A549 (cell line): ENCODE measurements at regions not wholly inside any gene's neighbourhood (a gene's known extent, or its start where the extent isn't known, plus 50 kb on each side); places are given as distances from the start of the nearest gene placed in this dataset.

ENCODE experiments used
- ATAC-seq, 2 experiments: fragments of 200-7000 bp in 1 of 2; fragments of >200 bp in 1 of 2; cut with Nextera tagmentation in 1 of 2; cut with Tn5 transposase in 1 of 2; 3 replicates each; pipeline versions ENCODE4 v1.8.0 to v1.9.1; 2018 to 2020; ENCODE audit warnings: mild to moderate bottlenecking in 1 of 2, moderate library complexity in 1 of 2
- CTCF ChIA-PET: fragments of 300-600 bp; sonication (Branson Sonifier 250); formaldehyde crosslinking; extraction: SDS; loops from one replicate; lab custom pipeline; 2021; ENCODE audit warnings: antibody characterized with exemption, inconsistent platforms; lab: Yijun Ruan, JAX
- POLR2A ChIA-PET: fragments of 350-600 bp; formaldehyde crosslinking; extraction: SDS; loops from one replicate; lab custom pipeline; 2021; ENCODE audit warnings: antibody characterized with exemption, inconsistent platforms; lab: Yijun Ruan, JAX
- DNase-seq, 2 experiments: peaks; one replicate each; pipeline versions ENCODE4 v3.0.0 to v3.0.0-alpha.2; 2011 to 2016; ENCODE audit warnings: low read depth in 1 of 2, low spot score in 1 of 2
- FAIRE-seq: peaks from 2 replicates; lab custom pipeline; 2011; peaks lifted over from hg19 to GRCh38; lab: Jason Lieb, UNC
- H3K27ac ChIP-seq, 2 experiments: fragments of >200 bp; sonication (Bioruptor Twin); formaldehyde crosslinking; 3 replicates each; pipeline ENCODE4 v1.5.1; 2016 to 2017
- H3K4me1 ChIP-seq: fragments of >200 bp; sonication (Bioruptor Twin); formaldehyde crosslinking; 3 replicates; pipeline ENCODE4 v1.6.1; 2016
- H3K4me2 ChIP-seq: fragments of >200 bp; sonication (Bioruptor Twin); formaldehyde crosslinking; 3 replicates; pipeline ENCODE4 v1.6.1; 2016
- H3K4me3 ChIP-seq: fragments of >200 bp; sonication (Bioruptor Twin); formaldehyde crosslinking; 3 replicates; pipeline ENCODE4 v1.5.1; 2016
- H3K9me3 ChIP-seq: fragments of >200 bp; sonication (Bioruptor Twin); formaldehyde crosslinking; 3 replicates; pipeline ENCODE4 v1.6.1; 2016
- BHLHE40 ChIP-seq: IDR thresholded peaks from 2 replicates; pipeline ENCODE4 v1.6.1; 2012; ENCODE audit warnings: low read depth, low read length, inconsistent platforms
- CBX2 ChIP-seq: fragments of 200-600 bp; sonication (generic); IDR thresholded peaks from 2 replicates; pipeline ENCODE4 v1.6.1; 2016; ENCODE audit warnings: low read depth, mild to moderate bottlenecking, borderline replicate concordance
- CHD4 ChIP-seq: fragments of 200-600 bp; sonication (generic); IDR thresholded peaks from 2 replicates; pipeline ENCODE4 v1.6.1; 2016; ENCODE audit warnings: antibody characterized with exemption, mild to moderate bottlenecking, borderline replicate concordance
- CTCF ChIP-seq: fragments of >200 bp; sonication (Bioruptor Twin); formaldehyde crosslinking; IDR thresholded peaks from 3 replicates; pipeline ENCODE4 v1.5.1; 2016
- EHMT2 ChIP-seq: fragments of 200-600 bp; sonication (generic); IDR thresholded peaks from 2 replicates; pipeline ENCODE4 v1.6.1; 2016; ENCODE audit warnings: antibody characterized with exemption, low read depth, mild to moderate bottlenecking, moderate library complexity
- EP300 ChIP-seq, 2 experiments: fragments of >200 bp; sonication (Bioruptor Twin); formaldehyde crosslinking; IDR thresholded peaks; 2 replicates in 1 of 2; 3 replicates in 1 of 2; pipeline ENCODE4 v1.6.1; 2016 to 2017
- ESRRA ChIP-seq: fragments of 150-350 bp; IDR thresholded peaks from 2 replicates; pipeline ENCODE4 v1.6.1; 2014; ENCODE audit warnings: mild to moderate bottlenecking, low read length, borderline replicate concordance
- FOXS1 ChIP-seq: fragments of 250-450 bp; sonication (Bioruptor Pico); IDR thresholded peaks from 2 replicates; pipeline ENCODE4 v1.5.0; 2020; ENCODE audit warnings: mild to moderate bottlenecking, moderate library complexity
- GATA3 ChIP-seq: IDR thresholded peaks from 2 replicates; pipeline ENCODE4 v1.6.1; 2012; ENCODE audit warnings: borderline replicate concordance
- HEYL ChIP-seq: fragments of 250-450 bp; sonication (Bioruptor Pico); IDR thresholded peaks from 2 replicates; pipeline ENCODE4 v1.8.0; 2021; ENCODE audit warnings: mild to moderate bottlenecking, moderate library complexity
- HMGXB4 ChIP-seq: fragments of 250-450 bp; sonication (Bioruptor Pico); IDR thresholded peaks from 2 replicates; pipeline ENCODE4 v1.5.0; 2021; ENCODE audit warnings: mild to moderate bottlenecking, moderate library complexity, borderline replicate concordance
- HOXA7 ChIP-seq: fragments of 250-450 bp; sonication (Bioruptor Pico); IDR thresholded peaks from 2 replicates; pipeline ENCODE4 v1.5.0; 2020; ENCODE audit warnings: mild to moderate bottlenecking, moderate library complexity
- HOXB5 ChIP-seq: fragments of 250-450 bp; sonication (Bioruptor Pico); IDR thresholded peaks from 2 replicates; pipeline ENCODE4 v1.5.0; 2020; ENCODE audit warnings: mild to moderate bottlenecking, moderate library complexity
- JUNB ChIP-seq: fragments of >200 bp; sonication (Bioruptor Twin); formaldehyde crosslinking; IDR thresholded peaks from 2 replicates; pipeline ENCODE4 v1.6.1; 2016
- KDM1A ChIP-seq: fragments of 200-600 bp; sonication (generic); IDR thresholded peaks from 2 replicates; pipeline ENCODE4 v1.6.1; 2016; ENCODE audit warnings: low read depth, mild to moderate bottlenecking
- MAFK ChIP-seq: fragments of 450-650 bp; IDR thresholded peaks from 2 replicates; pipeline ENCODE4 v1.6.1; 2014; ENCODE audit not compliant: partially characterized antibody
- NFE2L2 ChIP-seq: fragments of 150-350 bp; conservative IDR thresholded peaks from 2 replicates; pipeline ENCODE4 v1.6.1; 2014; ENCODE audit warnings: low read length
- NPAS2 ChIP-seq: fragments of 250-450 bp; sonication (Bioruptor Pico); IDR thresholded peaks from 2 replicates; pipeline ENCODE4 v1.8.0; 2022; ENCODE audit warnings: mild to moderate bottlenecking, moderate library complexity, borderline replicate concordance
- NR3C1 ChIP-seq: fragments of >200 bp; sonication (Bioruptor Twin); formaldehyde crosslinking; IDR thresholded peaks from 3 replicates; pipeline ENCODE4 v1.6.1; 2017
- PHF8 ChIP-seq: fragments of 200-600 bp; sonication (generic); IDR thresholded peaks from 2 replicates; pipeline ENCODE4 v1.6.1; 2016; ENCODE audit warnings: low read depth, mild to moderate bottlenecking, antibody characterized with exemption, moderate library complexity, borderline replicate concordance
- POLR2A ChIP-seq: IDR thresholded peaks from 2 replicates; pipeline ENCODE4 v1.6.1; 2012; ENCODE audit warnings: mild to moderate bottlenecking, low read length
- RAD21 ChIP-seq, 2 experiments: fragments of >200 bp in 1 of 2; sonication (Bioruptor Twin) in 1 of 2; formaldehyde crosslinking in 1 of 2; IDR thresholded peaks in 1 of 2; conservative IDR thresholded peaks in 1 of 2; 2 replicates in 1 of 2; 3 replicates in 1 of 2; pipeline ENCODE4 v1.6.1; 2012 to 2018; ENCODE audit warnings: inconsistent platforms in 1 of 2
- RCOR1 ChIP-seq: fragments of 150-350 bp; IDR thresholded peaks from 2 replicates; pipeline ENCODE4 v1.6.1; 2014; ENCODE audit warnings: antibody characterized with exemption, low read length, low read depth
- RNF2 ChIP-seq: fragments of 200-600 bp; sonication (generic); IDR thresholded peaks from 2 replicates; pipeline ENCODE4 v1.6.1; 2016; ENCODE audit warnings: low read depth, mild to moderate bottlenecking, antibody characterized with exemption, moderate library complexity, borderline replicate concordance
- SMC3 ChIP-seq: fragments of >200 bp; sonication (Bioruptor Twin); formaldehyde crosslinking; IDR thresholded peaks from 3 replicates; pipeline ENCODE4 v1.6.1; 2018; ENCODE audit warnings: inconsistent platforms
- TFCP2L1 ChIP-seq: fragments of 250-450 bp; sonication (Bioruptor Pico); IDR thresholded peaks from 2 replicates; pipeline ENCODE4 v1.5.0; 2021; ENCODE audit warnings: mild to moderate bottlenecking
- USF2 ChIP-seq: fragments of 450-650 bp; IDR thresholded peaks from 2 replicates; pipeline ENCODE4 v1.6.1; 2014; ENCODE audit warnings: antibody characterized with exemption
- ZFP36 ChIP-seq: fragments of 450-650 bp; IDR thresholded peaks from 2 replicates; pipeline ENCODE4 v1.6.1; 2014; ENCODE audit warnings: borderline replicate concordance; ENCODE audit not compliant: partially characterized antibody
- ZSCAN20 ChIP-seq: fragments of 250-450 bp; sonication (Bioruptor Pico); IDR thresholded peaks from 2 replicates; pipeline ENCODE4 v1.8.0; 2022; ENCODE audit warnings: mild to moderate bottlenecking, moderate library complexity
- WGBS: methylation state at CpG from one replicate; pipeline ENCODE4 v1.1.6; 2017; ENCODE audit errors: missing lambda C conversion rate; 5-methylcytosine and 5-hydroxymethylcytosine counted together
- TF ChIP-seq, protein P1 (sequence below): IDR thresholded peaks from 2 replicates; pipeline ENCODE4 v1.6.1; 2012

- CTCF ChIA-PET = no interaction called here
- TF ChIP-seq EP300 (IDR thresholded peaks at IDR 0.05) (no peak), HEYL (CRISPR knock-in tag) (no peak), FOXS1 (CRISPR knock-in tag) (no peak), RCOR1 (no peak), CHD4 (no peak)
- TF ChIP-seq, protein P1, sequence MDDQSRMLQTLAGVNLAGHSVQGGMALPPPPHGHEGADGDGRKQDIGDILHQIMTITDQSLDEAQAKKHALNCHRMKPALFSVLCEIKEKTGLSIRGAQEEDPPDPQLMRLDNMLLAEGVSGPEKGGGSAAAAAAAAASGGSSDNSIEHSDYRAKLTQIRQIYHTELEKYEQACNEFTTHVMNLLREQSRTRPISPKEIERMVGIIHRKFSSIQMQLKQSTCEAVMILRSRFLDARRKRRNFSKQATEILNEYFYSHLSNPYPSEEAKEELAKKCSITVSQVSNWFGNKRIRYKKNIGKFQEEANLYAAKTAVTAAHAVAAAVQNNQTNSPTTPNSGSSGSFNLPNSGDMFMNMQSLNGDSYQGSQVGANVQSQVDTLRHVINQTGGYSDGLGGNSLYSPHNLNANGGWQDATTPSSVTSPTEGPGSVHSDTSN = no peak
- DNase-seq (no peak), ATAC-seq (no peak), FAIRE-seq (no peak)
- WGBS = 4% methylated on average over 3 of the region's 3 CpGs
- Histone ChIP-seq H3K4me2 (no peak overlapping the region), H3K4me1 (no peaks in the 10 kb centered on the region), H3K9me3 (no peaks in the 10 kb centered on the region), H3K4me3 (no peak overlapping the region), H3K27ac (no peak overlapping the region)
- POLR2A ChIA-PET = no interaction called here
Observed at GRCh38 chr5:52134013-52134650, 653.6 kb upstream of the ITGA1 start.

DNA sequence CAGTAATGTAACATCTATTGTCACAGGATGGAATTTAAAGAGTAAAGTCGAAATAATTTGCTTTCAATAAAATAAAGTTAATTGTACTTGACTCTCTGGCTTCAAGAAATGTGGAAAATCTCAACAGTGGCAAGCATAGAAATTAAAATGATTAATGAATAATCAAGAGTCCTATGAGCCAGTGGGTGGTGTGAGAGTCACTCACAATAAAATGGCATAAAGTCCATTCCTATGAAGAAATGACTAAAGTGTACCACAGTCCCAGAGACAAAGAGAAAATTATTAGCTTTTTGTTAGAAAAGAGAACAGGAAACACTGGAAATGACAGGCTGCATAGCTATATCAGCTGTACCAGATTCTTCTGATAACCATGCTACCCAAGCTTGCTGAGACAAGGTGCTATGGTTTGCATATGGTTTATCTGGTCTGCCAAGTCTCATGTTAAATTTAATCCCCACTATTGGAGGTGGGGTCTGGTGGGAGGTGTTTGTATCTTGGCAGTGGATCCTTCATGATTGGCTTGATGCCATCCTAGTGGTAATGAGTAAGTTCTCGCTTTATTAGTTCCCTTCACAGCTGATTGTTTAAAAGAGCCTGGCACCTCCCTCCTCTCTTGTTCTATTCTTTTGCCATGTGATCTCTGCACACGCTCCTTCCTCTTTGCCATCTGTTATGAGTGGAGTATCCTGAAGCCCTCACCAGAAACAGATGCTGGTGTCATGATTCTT, 647.7 kb upstream of the ITGA1 start:
- Histone ChIP-seq H3K4me3 (no peak overlapping the region), H3K27ac (no peak overlapping the region), H3K4me2 (no peak overlapping the region), H3K9me3 (no peaks in the 10 kb centered on the region), H3K4me1 (no peaks in the 10 kb centered on the region)
- ChIA-PET POLR2A (no interaction called here), CTCF (no interaction called here)
- no peak for DNase-seq
- ATAC-seq = no peak
- no peak for FAIRE-seq
- WGBS = under 1% methylated on average over 3 of the region's 3 CpGs
- TF ChIP-seq SMC3 (no peak), ZSCAN20 (no peak), POLR2A (no peak), NFE2L2 (no peak), USF2 (no peak), HEYL (CRISPR knock-in tag) (no peak), BHLHE40 (no peak), CTCF (no peak), MAFK (no peak), CBX2 (no peak), EP300 (IDR thresholded peaks at IDR 0.05) (no peak), RCOR1 (no peak), HOXA7 (CRISPR knock-in tag) (no peak), JUNB (no peak), KDM1A (no peak)
- TF ChIP-seq, all 56 proteins: peak for 0

DNA sequence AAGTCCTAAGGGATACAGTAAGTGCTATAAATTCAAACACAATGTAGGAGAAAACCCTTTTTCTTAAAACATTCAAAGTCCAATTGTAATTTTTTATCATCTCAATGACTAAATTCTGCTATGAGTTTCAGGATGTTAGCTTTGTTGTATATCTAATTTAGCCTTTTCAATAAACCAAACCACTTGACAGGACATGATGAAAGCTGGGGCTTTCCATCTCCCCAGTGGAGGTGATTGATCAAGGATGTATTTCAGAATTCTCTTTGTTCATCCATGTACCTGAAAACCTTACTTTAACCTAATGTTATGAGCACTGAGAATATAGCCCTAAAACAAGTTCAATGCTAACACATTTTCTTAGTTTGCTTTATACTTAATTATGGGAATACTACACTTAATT, 639.0 kb upstream of the ITGA1 start:
- ATAC-seq (no peak), FAIRE-seq (no peak), DNase-seq (no peak)
- no peak overlapping the region for H3K4me3 ChIP-seq
- H3K4me2 ChIP-seq = no peak overlapping the region
- H3K9me3 ChIP-seq = no peaks in the 10 kb centered on the region
- H3K27ac ChIP-seq = no peak overlapping the region
- CTCF ChIA-PET = no interaction called here
- no peaks in the 10 kb centered on the region for H3K4me1 ChIP-seq
- POLR2A ChIA-PET = no interaction called here
- TF ChIP-seq RAD21 (conservative IDR thresholded peaks at IDR 0.05 in 1 of 2, IDR thresholded peaks at IDR 0.05 in 1 of 2) (no peak), HOXB5 (CRISPR knock-in tag) (no peak), RNF2 (no peak), EHMT2 (no peak), NPAS2 (CRISPR knock-in tag) (no peak), KDM1A (no peak), CHD4 (no peak), ESRRA (no peak), GATA3 (no peak), NR3C1 (no peak), PHF8 (no peak), HEYL (CRISPR knock-in tag) (no peak), HMGXB4 (CRISPR knock-in tag) (no peak), FOXS1 (CRISPR knock-in tag) (no peak), TFCP2L1 (CRISPR knock-in tag) (no peak), ZFP36 (no peak)
